Urinary bladder (tissue), 3 donors: ENCODE measurements at regions not wholly inside any gene's neighbourhood (a gene's known extent, or its start where the extent isn't known, plus 50 kb on each side); places are given as distances from the start of the nearest gene placed in this dataset.

Experiments used
- DNase-seq: peaks from one replicate; pipeline ENCODE4 v3.0.0-alpha.2; 2015; ENCODE audit errors: extremely low spot score
- H3K27ac ChIP-seq: one replicate; pipeline ENCODE4 v1.5.1; 2013; ENCODE audit warnings: low read depth, mild to moderate bottlenecking, moderate library complexity
- H3K36me3 ChIP-seq: one replicate; pipeline ENCODE4 v1.6.1; 2013; ENCODE audit warnings: mild to moderate bottlenecking, moderate library complexity; ENCODE audit not compliant: insufficient read depth
- H3K4me1 ChIP-seq: one replicate; pipeline ENCODE4 v1.6.1; 2013; ENCODE audit warnings: mild to moderate bottlenecking, moderate library complexity; ENCODE audit not compliant: insufficient read depth
- H3K4me3 ChIP-seq: one replicate; pipeline ENCODE4 v1.5.1; 2013; ENCODE audit warnings: low read depth, low read length
- WGBS: extraction: QIAGEN DNeasy Blood & Tissue Kit; methylation state at CpG from one replicate; pipeline ENCODE4 v1.1.7; 2013; 5-methylcytosine and 5-hydroxymethylcytosine counted together
- donor health status: healthy with polysubstance abuse.
- donor health status: healthy.

- H3K27ac ChIP-seq, result no peak overlapping the region
- H3K36me3 ChIP-seq, result no peaks in the 10 kb centered on the region
- 82% methylated on average over 5 of the region's 5 CpGs for WGBS
- H3K4me3 ChIP-seq, result no peak overlapping the region
- no peaks in the 10 kb centered on the region for H3K4me1 ChIP-seq
- no peak for DNase-seq
These were observed 56.0 kb upstream of the ADRA1D start for GRCh38 chr20:4305091-4305490.

GRCh38 chr20:4304601-4305000, 55.5 kb upstream of the ADRA1D start:
- H3K4me3 ChIP-seq, result no peak overlapping the region
- no peak for DNase-seq
- H3K36me3 ChIP-seq, result no peaks in the 10 kb centered on the region
- no peak overlapping the region for H3K27ac ChIP-seq
- H3K4me1 ChIP-seq, result no peaks in the 10 kb centered on the region
- 91% methylated on average over 5 of the region's 5 CpGs for whole genome bisulfite sequencing

- 85% methylated on average over 7 of the region's 7 CpGs for WGBS
- no peak for DNase-seq
- Histone ChIP-seq H3K36me3 (no peaks in the 10 kb centered on the region), H3K4me1 (no peaks in the 10 kb centered on the region), H3K27ac (no peak overlapping the region), H3K4me3 (no peak overlapping the region)
These were observed 54.0 kb upstream of the ADRA1D start for GRCh38 chr20:4303136-4303535.

- H3K4me1 ChIP-seq, result no peaks in the 10 kb centered on the region
- DNase-seq, result no peak
- 86% methylated on average over 1 of the region's 1 CpG for WGBS
- no peak overlapping the region for H3K4me3 ChIP-seq
- H3K27ac ChIP-seq, result no peak overlapping the region
- no peaks in the 10 kb centered on the region for H3K36me3 ChIP-seq
These were observed 51.8 kb upstream of the ADRA1D start for GRCh38 chr20:4300921-4301320.

- H3K27ac ChIP-seq, result no peak overlapping the region
- H3K4me3 ChIP-seq, result no peak overlapping the region
- H3K36me3 ChIP-seq, result no peaks in the 10 kb centered on the region
- DNase-seq, result no peak
- no peaks in the 10 kb centered on the region for H3K4me1 ChIP-seq
- WGBS, result 91% methylated on average over 2 of the region's 2 CpGs
These were observed 51.3 kb upstream of the ADRA1D start for GRCh38 chr20:4300401-4300800.

- Histone ChIP-seq H3K4me1 (no peaks in the 10 kb centered on the region), H3K4me3 (no peak overlapping the region), H3K27ac (no peak overlapping the region), H3K36me3 (no peaks in the 10 kb centered on the region)
- no peak for DNase-seq
- 42% methylated on average over 2 of the region's 2 CpGs for WGBS
These were observed 50.7 kb upstream of the ADRA1D start for GRCh38 chr20:4299773-4300172.

- no peaks in the 10 kb centered on the region for H3K36me3 ChIP-seq
- no peak for DNase-seq
- no peak overlapping the region for H3K27ac ChIP-seq
- WGBS, result 82% methylated on average over 1 of the region's 1 CpG
- H3K4me3 ChIP-seq, result no peak overlapping the region
- no peaks in the 10 kb centered on the region for H3K4me1 ChIP-seq
These were observed 50.1 kb upstream of the ADRA1D start for GRCh38 chr20:4299216-4299615.
